Ramos (cell line): ENCODE measurements at regions not wholly inside any gene's neighbourhood (a gene's known extent, or its start where the extent isn't known, plus 50 kb on each side); places are given as distances from the start of the nearest gene placed in this dataset.

Experiments used
- in situ Hi-C: fragments of 300-500 bp; cut with MboI; formaldehyde crosslinking; loops from one replicate; pipeline ENCODE4 v1.14.3; 2022; ENCODE audit warnings: low sequenced_read_pairs; ENCODE audit not compliant: unreplicated experiment

- in situ Hi-C loops = no loop called here
Measured at GRCh38 chr12:108063192-108063591, 65.9 kb upstream of the WSCD2 start.

GRCh38 chr12:108065069-108065468 lies 64.0 kb upstream of the WSCD2 start:
- in situ Hi-C loops = no loop called here

GRCh38 chr12:108066583-108067577 lies 62.2 kb upstream of the WSCD2 start:
- in situ Hi-C loops = no loop called here

- in situ Hi-C loops = no loop called here
Measured at GRCh38 chr12:108069651-108070165, 59.4 kb upstream of the WSCD2 start.

- in situ Hi-C loops = no loop called here
Measured at GRCh38 chr12:108075561-108075960, 53.5 kb upstream of the WSCD2 start.

- in situ Hi-C loops = no loop called here
Measured at GRCh38 chr12:108076556-108076955, 52.5 kb upstream of the WSCD2 start.

- in situ Hi-C loops = no loop called here
Measured at GRCh38 chr12:108078428-108078827, 50.7 kb upstream of the WSCD2 start.
